ENCODE measurements at regions not wholly inside any gene's neighbourhood (a gene's known extent, or its start where the extent isn't known, plus 50 kb on each side); places are given as distances from the start of the nearest gene placed in this dataset.

DNA sequence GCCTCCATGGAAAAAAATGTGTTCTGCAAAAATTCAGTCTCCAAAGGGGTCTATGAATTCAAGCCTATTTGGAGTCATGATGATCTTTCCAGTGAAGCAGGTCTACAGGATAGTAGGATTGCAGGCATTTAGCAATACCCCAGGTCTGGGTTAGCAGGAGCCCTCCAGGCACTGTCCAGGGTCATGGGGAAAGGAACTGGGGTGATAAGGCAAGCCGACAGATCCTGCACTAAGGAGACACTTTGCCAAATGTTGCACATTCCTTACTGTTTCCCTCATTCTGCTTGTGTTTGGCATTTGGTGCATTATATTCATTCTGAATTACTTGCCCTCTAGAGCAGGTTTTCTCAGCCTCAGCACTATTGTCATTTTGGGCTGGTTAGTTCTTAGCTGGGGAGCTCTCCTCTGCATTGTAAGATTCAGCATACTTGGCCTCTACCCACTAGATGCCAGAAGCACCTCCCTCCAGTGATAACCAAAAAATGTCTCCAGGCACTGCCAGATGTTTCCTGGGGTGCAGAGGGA lies 333.3 kb upstream of the PLXNA2 start:
- Histone ChIP-seq H3K9me3 (ENCODE audit: control insufficient read depth, low read depth, low read length) (no peaks in the 10 kb centered on the region), H3K4me3 (ENCODE audit: low read length) (no peak overlapping the region), H3K27ac (ENCODE audit: low read length) (no peak overlapping the region), H3K9ac (ENCODE audit: low read length) (no peak overlapping the region), H3K4me1 (ENCODE audit: control insufficient read depth, low read depth, low read length) (peaks cover 1% of the 10 kb centered on the region), H3K36me3 (ENCODE audit: control insufficient read depth, low read depth, low read length) (no peaks in the 10 kb centered on the region), H3K27me3 (ENCODE audit: control insufficient read depth, insufficient read depth, low read length) (no peaks in the 10 kb centered on the region)

DNA sequence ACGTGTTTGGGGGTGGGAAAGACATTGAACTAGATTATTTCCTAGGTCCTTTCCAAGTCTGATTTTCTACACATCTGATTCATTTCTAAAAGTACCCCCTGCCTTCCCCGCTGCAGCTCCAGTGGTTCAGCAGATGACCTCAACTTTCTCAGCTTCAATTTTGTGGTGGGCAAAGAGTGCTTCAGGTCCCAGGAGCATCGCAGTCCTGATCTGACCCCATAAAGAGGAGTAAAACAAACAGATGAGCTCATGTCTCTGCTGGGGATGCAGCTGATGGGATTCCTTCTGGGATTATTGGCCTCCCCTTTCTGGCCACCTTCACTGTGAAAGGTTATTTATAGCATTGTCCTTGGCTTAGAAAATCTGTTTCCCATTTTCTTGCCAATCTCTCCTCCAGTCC lies 337.0 kb upstream of the PLXNA2 start:
- Histone ChIP-seq H3K4me1 (ENCODE audit: control insufficient read depth, low read depth, low read length) (peaks cover 4% of the 10 kb centered on the region), H3K9me3 (ENCODE audit: control insufficient read depth, low read depth, low read length) (no peaks in the 10 kb centered on the region), H3K9ac (ENCODE audit: low read length) (no peak overlapping the region), H3K4me3 (ENCODE audit: low read length) (no peak overlapping the region), H3K27me3 (ENCODE audit: control insufficient read depth, insufficient read depth, low read length) (no peaks in the 10 kb centered on the region), H3K36me3 (ENCODE audit: control insufficient read depth, low read depth, low read length) (no peaks in the 10 kb centered on the region), H3K27ac (ENCODE audit: low read length) (no peak overlapping the region)

DNA sequence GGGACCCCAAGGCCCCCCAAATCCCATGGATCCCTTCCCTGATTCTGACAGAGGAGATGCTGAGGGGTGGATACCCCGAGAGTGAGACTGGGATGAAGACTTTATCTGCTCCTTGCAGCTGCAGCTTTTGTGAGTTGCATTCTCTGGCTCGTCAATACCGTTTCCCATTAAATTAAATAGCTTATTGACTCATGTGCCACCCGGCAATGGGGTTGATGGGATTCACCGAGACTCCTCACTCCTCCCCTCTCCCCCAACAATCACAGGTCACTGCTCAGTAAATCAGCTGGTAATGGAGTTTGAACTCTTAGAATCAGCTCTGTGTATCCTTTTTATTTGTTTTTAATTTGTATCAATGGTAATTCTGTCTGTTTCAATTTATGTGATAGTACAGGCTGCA lies 337.5 kb upstream of the PLXNA2 start:
- Histone ChIP-seq H3K9ac (ENCODE audit: low read length) (no peak overlapping the region), H3K36me3 (ENCODE audit: control insufficient read depth, low read depth, low read length) (no peaks in the 10 kb centered on the region), H3K27ac (ENCODE audit: low read length) (no peak overlapping the region), H3K4me3 (ENCODE audit: low read length) (no peak overlapping the region), H3K4me1 (ENCODE audit: control insufficient read depth, low read depth, low read length) (peaks cover 4% of the 10 kb centered on the region), H3K27me3 (ENCODE audit: control insufficient read depth, insufficient read depth, low read length) (no peaks in the 10 kb centered on the region), H3K9me3 (ENCODE audit: control insufficient read depth, low read depth, low read length) (no peaks in the 10 kb centered on the region)

DNA sequence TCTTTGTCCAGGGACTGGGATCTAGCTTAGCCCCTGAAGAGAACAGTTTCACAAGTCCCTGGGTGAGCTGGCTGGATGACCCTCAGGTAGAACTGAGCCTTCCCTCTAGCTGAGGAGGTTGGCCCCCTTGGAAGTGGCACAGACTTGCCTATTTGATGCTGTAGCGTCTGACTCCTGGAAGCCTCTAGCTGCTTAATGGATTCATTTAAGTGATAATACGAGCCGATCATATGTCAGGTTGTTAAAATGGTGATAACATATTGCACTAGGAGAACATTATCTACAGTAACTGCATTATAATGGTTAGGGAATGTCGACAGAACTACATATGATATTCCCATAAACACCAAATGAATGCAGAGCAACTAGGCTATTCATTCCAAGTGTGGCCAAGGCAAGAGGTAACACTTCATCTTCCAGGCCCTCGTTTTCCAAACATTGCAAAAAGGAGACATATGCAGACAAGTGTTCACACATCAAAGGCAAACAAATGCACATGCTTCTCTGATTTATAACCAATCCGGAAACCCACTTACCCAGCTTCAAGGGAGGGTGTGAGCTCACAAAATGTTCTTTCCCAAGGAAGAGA lies 340.1 kb upstream of the PLXNA2 start:
- Histone ChIP-seq H3K9ac (ENCODE audit: low read length) (no peak overlapping the region), H3K27ac (ENCODE audit: low read length) (no peak overlapping the region), H3K27me3 (ENCODE audit: control insufficient read depth, insufficient read depth, low read length) (no peaks in the 10 kb centered on the region), H3K4me3 (ENCODE audit: low read length) (no peak overlapping the region), H3K4me1 (ENCODE audit: control insufficient read depth, low read depth, low read length) (peaks cover 4% of the 10 kb centered on the region), H3K36me3 (ENCODE audit: control insufficient read depth, low read depth, low read length) (no peaks in the 10 kb centered on the region), H3K9me3 (ENCODE audit: control insufficient read depth, low read depth, low read length) (no peaks in the 10 kb centered on the region)

DNA sequence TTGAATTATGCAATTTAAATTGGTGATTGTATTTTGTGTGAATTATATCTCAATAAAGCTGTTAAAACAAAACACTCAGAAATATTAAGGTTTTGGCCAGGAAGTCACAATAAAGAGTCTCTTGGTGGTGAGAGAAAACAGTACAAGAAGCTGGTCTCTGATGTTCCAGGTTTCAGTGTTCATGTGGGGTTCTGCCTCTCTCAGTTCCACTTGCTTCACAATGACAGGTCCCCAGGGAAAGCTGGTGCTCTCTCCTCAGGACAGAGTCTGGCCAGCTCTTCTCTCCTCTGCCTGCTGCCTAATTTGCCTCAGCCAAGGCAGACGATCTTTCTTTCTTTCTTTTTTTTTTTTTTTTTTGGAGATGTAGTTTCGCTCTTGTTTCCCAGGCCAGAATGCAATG lies 342.9 kb upstream of the PLXNA2 start:
- Histone ChIP-seq H3K36me3 (ENCODE audit: control insufficient read depth, low read depth, low read length) (no peaks in the 10 kb centered on the region), H3K9me3 (ENCODE audit: control insufficient read depth, low read depth, low read length) (no peaks in the 10 kb centered on the region), H3K27me3 (ENCODE audit: control insufficient read depth, insufficient read depth, low read length) (no peaks in the 10 kb centered on the region), H3K27ac (ENCODE audit: low read length) (no peak overlapping the region), H3K4me1 (ENCODE audit: control insufficient read depth, low read depth, low read length) (peaks cover 4% of the 10 kb centered on the region), H3K4me3 (ENCODE audit: low read length) (no peak overlapping the region), H3K9ac (ENCODE audit: low read length) (no peak overlapping the region)

DNA sequence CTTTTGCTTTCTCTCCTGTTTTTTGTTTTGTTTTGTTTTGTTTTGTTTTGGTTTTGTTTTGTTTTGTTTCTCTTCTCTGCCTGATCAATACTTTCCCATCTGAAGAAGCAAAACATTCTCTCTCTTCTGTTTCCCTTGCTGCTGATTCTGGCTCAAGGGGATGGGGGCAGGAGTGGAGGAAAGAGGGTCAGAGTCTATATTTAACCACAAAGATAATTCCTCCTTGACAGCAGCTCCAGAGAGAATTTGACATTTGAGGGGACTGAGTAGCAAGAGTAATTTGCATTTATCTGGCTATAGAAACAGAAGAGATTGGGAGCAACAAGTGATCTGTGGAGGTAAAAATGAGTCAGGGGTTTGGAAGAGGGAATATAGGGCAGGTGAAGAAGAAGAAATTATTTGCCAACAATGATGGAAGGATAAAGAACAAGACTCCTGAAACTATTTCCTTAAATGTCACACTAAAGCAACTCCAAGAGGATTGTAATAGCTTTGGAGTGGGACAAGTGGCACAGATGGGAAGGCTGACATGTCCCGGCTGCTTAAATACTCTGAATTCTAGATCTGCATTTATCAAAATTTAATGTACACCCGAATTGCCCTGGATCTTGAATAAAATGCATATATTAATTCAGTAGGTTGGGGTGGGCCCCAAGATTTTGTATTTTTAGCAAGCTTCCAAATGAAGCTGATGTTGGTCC lies 349.3 kb upstream of the PLXNA2 start:
- H3K36me3 ChIP-seq (ENCODE audit: control insufficient read depth, low read depth, low read length): no peaks in the 10 kb centered on the region

DNA sequence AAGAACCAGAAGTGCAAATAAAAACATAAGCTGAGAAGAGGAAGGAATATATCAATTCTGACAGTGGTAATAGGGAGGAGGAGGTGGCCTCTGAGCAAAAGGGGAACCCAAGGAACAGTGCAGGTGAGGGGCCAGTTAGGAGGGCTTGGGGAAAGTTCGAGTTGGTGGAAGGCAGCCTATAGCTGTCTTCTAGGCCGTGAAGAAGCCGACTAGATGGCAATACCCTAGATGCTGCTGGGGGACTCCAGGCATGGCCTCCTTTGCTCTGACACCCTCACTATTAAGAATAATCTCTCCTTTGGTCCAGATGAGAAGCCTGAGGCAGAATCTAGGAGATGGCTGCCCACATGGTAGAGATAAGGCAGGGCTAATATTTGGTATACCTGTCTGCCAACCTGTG lies 351.1 kb upstream of the PLXNA2 start:
- peaks cover 18% of the 10 kb centered on the region for H3K4me1 ChIP-seq (ENCODE audit: control insufficient read depth, low read depth, low read length)
- no peaks in the 10 kb centered on the region for H3K27me3 ChIP-seq (ENCODE audit: control insufficient read depth, insufficient read depth, low read length)
- H3K27ac ChIP-seq (ENCODE audit: low read length): no peak overlapping the region
- H3K36me3 ChIP-seq (ENCODE audit: control insufficient read depth, low read depth, low read length): no peaks in the 10 kb centered on the region
- H3K9me3 ChIP-seq (ENCODE audit: control insufficient read depth, low read depth, low read length): no peaks in the 10 kb centered on the region
- no peak overlapping the region for H3K4me3 ChIP-seq (ENCODE audit: low read length)
- no peak overlapping the region for H3K9ac ChIP-seq (ENCODE audit: low read length)

More for the DNA sequence above, 349.3 kb upstream of the PLXNA2 start:
- peaks cover 3% of the 10 kb centered on the region for H3K4me1 ChIP-seq (ENCODE audit: control insufficient read depth, low read depth, low read length)
- H3K27ac ChIP-seq (ENCODE audit: low read length): no peak overlapping the region
- H3K4me3 ChIP-seq (ENCODE audit: low read length): no peak overlapping the region
- H3K9ac ChIP-seq (ENCODE audit: low read length): no peak overlapping the region
- H3K27me3 ChIP-seq (ENCODE audit: control insufficient read depth, insufficient read depth, low read length): no peaks in the 10 kb centered on the region
- H3K9me3 ChIP-seq (ENCODE audit: control insufficient read depth, low read depth, low read length): no peaks in the 10 kb centered on the region

DNA sequence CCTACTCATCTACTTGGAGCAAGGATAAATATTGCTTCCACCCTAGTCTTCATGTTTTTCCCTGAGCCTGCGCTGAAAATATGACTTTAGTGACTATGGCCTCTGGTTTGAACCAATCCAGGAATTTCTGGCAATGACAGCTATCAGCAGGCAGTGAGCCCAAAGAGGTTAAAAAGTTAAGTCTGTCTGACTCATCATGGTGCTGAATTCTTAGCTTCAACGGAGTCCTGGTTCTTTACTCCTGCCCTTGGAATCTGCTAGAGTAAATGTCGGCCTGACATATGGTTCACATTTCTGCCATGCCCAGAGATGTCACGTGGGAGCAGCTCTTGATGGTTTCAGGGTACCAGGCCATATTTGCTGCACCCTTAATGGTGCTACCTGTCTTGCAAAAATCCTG lies 351.6 kb upstream of the PLXNA2 start:
- no peaks in the 10 kb centered on the region for H3K27me3 ChIP-seq (ENCODE audit: control insufficient read depth, insufficient read depth, low read length)
- no peaks in the 10 kb centered on the region for H3K9me3 ChIP-seq (ENCODE audit: control insufficient read depth, low read depth, low read length)
- H3K4me3 ChIP-seq (ENCODE audit: low read length): no peak overlapping the region
- H3K4me1 ChIP-seq (ENCODE audit: control insufficient read depth, low read depth, low read length): peaks cover 23% of the 10 kb centered on the region
- H3K9ac ChIP-seq (ENCODE audit: low read length): no peak overlapping the region
- H3K27ac ChIP-seq (ENCODE audit: low read length): no peak overlapping the region
- H3K36me3 ChIP-seq (ENCODE audit: control insufficient read depth, low read depth, low read length): no peaks in the 10 kb centered on the region

DNA sequence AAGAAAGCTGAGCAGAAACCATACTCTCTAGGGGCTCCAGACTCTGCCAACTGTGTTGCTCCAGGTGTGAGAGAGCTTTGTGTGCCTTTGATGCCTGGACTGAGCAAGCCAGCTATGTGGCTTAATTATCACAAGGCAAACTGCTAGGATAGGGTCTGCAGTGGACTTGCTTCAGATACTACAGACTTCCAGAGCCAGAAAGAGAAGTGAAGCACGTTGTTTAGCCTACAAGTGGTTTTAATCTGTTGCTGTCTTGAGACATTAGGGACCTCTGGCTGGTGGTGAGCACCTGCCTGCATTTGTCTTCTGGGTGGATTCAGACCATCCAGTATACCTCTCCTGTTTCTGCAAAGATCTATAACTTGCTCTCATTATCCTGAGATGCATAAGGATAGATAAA lies 353.4 kb upstream of the PLXNA2 start:
- peaks cover 41% of the 10 kb centered on the region for H3K4me1 ChIP-seq (ENCODE audit: control insufficient read depth, low read depth, low read length)
- H3K27me3 ChIP-seq (ENCODE audit: control insufficient read depth, insufficient read depth, low read length): no peaks in the 10 kb centered on the region
- no peaks in the 10 kb centered on the region for H3K9me3 ChIP-seq (ENCODE audit: control insufficient read depth, low read depth, low read length)
- no peak overlapping the region for H3K27ac ChIP-seq (ENCODE audit: low read length)
- no peaks in the 10 kb centered on the region for H3K36me3 ChIP-seq (ENCODE audit: control insufficient read depth, low read depth, low read length)
- no peak overlapping the region for H3K9ac ChIP-seq (ENCODE audit: low read length)
- H3K4me3 ChIP-seq (ENCODE audit: low read length): no peak overlapping the region

DNA sequence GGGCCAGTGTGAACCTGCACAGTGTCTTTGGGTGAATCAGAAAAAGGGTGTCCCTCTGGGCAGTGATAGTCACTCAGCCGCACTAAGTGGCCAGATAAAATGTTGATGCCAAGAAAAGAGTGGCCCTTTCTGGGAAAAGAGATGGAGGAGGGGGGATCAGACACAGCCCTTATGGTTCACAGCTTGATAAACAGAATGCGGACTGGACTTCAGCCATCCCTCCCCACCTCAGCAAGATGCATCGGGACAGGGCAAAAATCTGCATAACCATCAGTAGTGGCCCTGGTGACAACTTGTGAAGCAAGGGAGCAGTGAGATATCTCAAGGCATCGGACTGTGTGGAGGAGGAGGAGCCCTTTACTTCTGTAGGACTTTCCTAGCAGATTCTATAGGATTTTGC lies 353.8 kb upstream of the PLXNA2 start:
- Histone ChIP-seq H3K9me3 (ENCODE audit: control insufficient read depth, low read depth, low read length) (no peaks in the 10 kb centered on the region), H3K9ac (ENCODE audit: low read length) (no peak overlapping the region), H3K27ac (ENCODE audit: low read length) (no peak overlapping the region), H3K36me3 (ENCODE audit: control insufficient read depth, low read depth, low read length) (no peaks in the 10 kb centered on the region), H3K4me3 (ENCODE audit: low read length) (no peak overlapping the region), H3K4me1 (ENCODE audit: control insufficient read depth, low read depth, low read length) (peaks cover 41% of the 10 kb centered on the region), H3K27me3 (ENCODE audit: control insufficient read depth, insufficient read depth, low read length) (no peaks in the 10 kb centered on the region)

DNA sequence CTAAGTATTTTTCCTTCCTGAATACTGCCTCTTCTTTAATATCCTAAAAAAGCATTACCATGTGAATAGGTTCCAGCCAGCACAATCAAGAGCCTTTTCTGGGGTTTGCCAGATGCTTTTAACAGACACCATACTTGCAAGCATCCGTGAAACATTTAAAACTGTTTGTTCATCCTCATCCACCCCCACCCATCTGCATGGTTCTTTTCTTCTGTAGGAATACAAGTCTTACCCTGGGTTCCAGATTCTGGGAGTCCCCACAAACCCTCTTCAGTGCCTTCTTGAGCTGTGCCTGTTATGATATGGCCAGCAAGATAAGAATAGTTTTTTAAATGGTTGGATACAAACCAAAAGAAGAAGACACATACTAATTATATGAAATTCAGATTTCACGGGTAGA lies 354.9 kb upstream of the PLXNA2 start:
- Histone ChIP-seq H3K4me1 (ENCODE audit: control insufficient read depth, low read depth, low read length) (peaks cover 41% of the 10 kb centered on the region), H3K4me3 (ENCODE audit: low read length) (no peak overlapping the region), H3K9ac (ENCODE audit: low read length) (no peak overlapping the region), H3K9me3 (ENCODE audit: control insufficient read depth, low read depth, low read length) (no peaks in the 10 kb centered on the region), H3K27ac (ENCODE audit: low read length) (no peak overlapping the region), H3K27me3 (ENCODE audit: control insufficient read depth, insufficient read depth, low read length) (no peaks in the 10 kb centered on the region), H3K36me3 (ENCODE audit: control insufficient read depth, low read depth, low read length) (no peaks in the 10 kb centered on the region)

Data from iPS-18a (cell line).